Activated CD8-positive, alpha-beta memory T cell treated with anti-CD3 and anti-CD28 coated beads for 4 hours (primary cell): ENCODE measurements at regions not wholly inside any gene's neighbourhood (a gene's known extent, or its start where the extent isn't known, plus 50 kb on each side); places are given as distances from the start of the nearest gene placed in this dataset.

Experiments
- DNase-seq, 2 donors: peaks; one replicate each; pipeline ENCODE4 v3.0.0-alpha.2; 2020; ENCODE audit warnings: low read depth in 2 of 2

DNA sequence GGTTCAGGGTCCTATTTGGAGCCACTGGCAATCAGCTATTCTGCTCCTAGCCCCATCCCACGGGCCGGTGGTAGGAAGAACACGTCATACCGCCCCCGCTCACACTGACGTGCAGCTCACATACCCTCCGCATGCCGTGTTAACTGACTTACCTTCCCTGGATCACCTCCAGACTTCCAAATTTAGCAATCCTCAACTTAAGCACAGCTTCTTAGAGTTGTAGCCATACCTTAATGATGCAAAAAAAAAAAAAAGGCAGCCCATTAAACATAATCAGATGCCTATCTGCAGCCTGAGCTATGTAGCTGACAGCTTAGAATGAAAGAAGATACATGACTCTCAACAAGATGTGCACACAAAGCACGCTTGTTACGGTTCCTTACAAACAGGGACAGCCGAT lies 93.0 kb downstream of the IRX2 start:
- DNase-seq = no peak

DNA sequence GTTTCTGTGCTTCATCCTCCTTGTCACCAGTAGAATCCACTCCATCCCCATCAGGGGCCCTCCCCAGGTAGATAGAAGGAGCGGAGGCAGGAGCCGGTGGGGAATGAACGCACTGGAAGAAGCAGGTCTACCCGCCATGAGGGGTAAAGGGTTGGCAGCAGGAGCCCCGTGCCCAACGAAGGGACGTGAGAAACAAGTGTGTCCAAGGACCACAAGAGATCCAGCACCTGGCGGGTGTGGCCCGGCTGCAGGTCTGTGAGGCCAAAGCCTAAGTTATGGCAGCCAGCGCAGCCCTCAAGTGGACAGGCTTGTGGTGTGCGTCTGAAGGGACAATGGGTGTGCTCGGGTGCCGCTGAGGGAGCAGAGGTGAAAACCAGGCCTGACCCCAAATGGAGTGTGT lies 94.3 kb downstream of the IRX2 start:
- no peak for DNase-seq

DNA sequence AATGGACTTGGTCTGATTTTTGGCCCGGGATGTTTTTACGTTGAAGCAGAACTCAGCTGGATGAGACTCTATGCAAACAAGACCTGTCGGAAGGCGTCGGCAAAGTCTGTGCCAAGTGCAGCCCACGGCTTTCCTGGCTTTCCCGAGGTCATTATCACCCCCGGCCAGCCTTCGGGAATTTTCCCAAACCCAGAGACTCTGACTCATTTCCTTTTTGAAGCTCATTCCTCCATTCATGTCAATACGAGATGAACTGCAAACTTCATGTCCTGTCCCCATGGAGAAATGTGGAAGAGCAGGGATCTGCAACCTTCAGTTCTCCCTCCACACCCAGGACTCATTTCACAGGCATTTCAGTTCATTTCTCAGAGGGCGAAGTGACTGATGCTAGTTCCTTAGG lies 95.3 kb downstream of the IRX2 start:
- DNase-seq = no peak

DNA sequence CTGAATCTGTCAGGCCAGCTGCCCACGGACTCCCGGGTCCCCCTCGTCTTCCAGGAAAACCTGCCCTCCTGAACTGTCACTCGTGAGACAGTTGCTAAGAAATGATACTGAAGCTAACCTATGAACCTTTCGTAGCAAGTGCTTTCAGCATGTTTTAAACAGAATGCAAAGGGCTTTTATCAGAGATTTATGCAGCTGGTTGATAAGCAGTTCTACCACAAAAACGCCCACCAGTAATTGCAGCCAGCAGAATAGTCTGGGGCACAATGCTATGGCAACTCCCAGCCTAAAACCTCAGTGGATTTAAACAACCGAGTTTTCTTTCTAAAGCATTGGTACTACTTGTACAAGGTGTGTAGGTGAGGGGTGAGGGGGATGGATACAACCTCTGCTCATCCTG lies 97.5 kb downstream of the IRX2 start:
- no peak for DNase-seq

DNA sequence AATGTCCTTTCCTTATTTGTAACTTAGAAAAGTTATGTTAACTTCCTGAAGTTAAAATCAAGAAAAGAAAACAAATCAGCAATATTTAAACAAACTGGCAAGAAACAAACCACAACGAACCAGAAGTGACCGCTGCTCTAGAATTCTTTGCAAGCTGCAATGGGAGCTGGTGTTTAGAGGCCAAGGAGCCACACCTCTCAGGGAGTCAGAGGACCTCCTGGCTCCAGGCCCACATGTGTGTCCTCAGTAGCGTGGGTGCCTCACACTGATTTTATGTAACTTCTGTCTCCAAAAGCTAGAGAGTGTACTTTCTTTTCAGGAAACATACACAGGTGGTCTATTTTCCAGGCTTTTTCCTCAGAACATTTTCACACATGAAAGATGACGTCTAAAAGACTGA lies 100.4 kb downstream of the IRX2 start:
- no peak for DNase-seq

DNA sequence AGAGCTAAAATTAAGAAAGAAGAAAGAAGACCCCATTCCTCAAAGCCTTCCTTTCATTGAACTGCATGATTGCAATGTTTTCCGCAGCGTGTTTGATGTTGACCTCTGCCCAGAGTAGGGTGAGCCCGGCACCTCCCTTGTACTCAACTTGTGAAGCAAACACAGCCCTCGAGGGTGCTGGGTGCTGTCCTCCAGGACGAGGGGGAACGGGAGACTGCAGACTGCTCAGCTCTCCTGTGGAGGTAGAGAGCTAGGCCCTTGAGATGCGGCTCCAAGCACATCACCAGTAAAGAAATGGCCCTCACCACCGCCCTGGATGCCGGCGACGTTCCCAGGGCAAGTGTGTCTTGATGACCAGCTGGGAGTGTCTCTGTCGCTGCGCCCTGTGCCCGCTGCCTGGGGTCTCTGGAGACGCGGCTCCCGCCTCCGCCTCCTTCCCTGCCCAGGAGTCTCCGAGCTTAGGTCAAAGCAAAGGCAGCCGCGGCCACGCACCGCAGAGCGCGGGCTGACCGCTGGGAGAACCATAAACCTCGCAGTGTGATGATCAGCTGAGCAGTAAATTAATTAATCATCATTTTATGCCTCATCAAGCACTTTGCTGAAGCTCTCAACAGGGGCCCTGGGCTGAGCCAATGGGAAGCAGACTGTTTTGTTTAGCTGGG lies 108.7 kb downstream of the IRX2 start:
- no peak for DNase-seq

DNA sequence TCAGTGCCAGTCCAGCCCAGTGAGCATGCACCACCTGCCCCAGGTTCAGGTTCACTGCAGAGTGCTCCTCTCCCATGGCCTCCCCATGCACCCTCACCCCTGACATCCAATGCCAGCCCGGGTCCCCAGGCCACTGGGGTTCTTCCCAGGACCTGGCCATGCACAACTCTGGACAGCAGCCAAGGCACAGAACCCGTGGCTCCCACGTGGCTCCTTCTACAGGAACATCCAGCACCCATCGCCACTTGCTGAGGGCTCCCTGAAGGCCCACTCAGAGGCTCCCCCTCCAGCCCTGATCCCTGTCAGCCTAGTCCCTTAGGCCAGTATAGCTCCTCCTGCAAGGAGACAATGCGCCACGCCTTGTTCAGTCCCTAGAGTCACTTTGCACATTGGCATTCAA lies 110.8 kb downstream of the IRX2 start:
- DNase-seq = no peak

DNA sequence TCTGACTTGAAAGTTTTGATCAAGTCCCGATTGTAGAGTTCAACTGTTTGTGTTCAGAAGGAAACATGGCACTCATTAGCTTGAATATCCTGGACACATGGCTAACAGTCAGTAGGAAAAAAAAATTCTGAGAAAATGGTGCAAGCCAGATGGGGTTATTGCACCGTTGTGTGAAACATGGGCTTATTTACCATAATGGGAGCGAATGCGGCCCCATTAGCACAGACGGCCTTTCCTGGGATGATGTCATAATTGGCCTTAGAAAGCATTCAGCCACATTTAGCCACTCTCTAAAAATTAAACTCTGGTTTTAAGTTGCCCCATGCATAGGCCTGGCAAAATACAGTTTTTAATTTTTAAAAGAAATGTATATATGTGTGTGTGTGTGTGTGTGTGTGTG lies 112.1 kb downstream of the IRX2 start:
- DNase-seq = no peak

DNA sequence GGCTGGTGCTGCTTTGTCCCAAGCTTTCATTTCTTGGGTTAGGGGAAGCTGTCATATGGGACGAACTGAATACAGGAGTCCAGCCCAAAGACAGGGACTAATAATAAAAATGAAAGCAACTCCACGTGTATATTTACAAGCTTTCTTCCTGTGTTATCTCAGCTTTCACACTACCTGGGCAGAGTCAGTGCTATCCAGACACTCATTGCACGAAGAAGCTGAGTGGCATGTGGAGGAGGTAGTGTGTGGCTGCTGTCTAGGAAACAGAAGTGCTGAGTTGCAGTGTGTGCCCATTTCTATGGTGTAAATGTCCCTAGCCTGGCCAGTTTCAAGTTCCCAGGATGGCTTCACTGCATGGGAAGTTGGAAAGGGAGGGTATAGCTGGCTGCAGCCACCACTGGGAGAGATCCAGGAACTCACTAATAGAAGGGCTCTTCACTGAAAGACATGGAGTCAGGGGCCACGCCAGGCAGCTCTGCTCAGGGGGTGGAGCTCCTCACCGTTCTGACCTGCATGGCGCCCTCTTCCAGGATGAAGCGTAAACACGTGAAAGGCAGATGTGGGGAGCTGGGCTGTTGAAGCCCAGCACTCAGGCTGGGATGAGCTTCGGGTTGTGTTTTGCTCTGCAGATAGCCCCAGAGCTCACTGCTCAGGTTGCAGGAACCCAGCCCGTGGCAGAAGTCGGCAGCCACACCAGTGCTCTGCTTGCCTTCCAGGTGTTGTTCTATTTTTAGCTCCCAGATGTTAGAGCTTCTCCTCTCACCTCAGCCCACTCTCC lies 116.9 kb downstream of the IRX2 start:
- no peak for DNase-seq

DNA sequence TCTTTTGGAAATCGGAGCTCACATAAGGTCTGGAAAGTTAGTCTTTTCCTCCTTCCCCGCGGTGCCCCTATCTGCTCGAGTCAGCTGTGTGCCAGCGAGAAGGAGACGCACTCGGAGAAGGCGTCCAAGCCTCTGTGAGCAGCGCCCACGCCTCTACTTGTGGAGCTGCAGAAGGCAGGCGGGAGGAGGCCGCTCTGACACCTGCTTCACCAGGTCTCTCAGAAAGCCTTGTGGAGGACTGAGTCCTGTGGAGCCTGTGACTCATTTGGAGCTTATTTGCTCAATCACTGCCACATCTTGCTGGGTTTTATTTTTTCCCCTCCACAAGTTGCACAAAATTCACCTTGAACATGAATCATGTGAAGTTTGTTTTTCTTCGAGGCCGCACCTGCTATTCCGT lies 117.5 kb downstream of the IRX2 start:
- no peak for DNase-seq

DNA sequence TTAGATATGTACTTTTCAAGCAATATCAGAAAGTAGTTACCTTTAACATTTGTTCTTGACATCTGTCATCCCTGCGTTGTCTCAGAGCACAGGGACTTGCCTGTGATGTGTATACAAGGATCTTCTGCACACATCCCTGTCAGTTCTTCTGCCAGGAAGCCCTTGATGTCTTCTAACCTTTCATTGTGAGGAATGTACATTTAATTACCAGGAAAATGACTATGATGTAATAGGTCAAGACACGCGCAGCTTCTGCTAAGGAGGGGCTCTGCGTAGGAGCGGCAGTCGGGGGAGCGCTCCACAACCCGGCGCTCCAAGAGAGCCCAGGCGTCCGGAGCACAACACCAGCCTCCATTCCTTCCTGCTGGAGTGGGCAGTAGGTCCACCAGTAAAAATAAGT lies 119.7 kb downstream of the IRX2 start:
- DNase-seq = no peak

DNA sequence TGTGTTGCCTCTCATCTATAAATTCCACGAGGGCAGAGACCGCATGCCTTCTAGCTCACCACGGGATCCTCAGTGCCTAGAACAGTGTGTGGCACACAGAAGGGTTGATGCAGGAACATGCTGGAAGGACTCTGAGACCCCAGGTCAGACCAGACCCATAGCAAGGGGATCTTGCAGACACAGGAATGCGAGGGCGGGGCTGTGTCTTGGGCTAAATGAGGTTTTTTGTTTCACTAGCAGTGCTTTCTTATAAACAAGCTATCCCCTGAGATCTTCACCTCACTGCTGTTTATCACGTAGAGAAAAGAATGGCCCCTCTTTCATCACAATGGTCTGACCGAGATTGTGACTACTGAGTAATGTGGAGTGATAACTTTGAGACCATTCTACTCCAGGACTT lies 122.4 kb downstream of the IRX2 start:
- DNase-seq = no peak

DNA sequence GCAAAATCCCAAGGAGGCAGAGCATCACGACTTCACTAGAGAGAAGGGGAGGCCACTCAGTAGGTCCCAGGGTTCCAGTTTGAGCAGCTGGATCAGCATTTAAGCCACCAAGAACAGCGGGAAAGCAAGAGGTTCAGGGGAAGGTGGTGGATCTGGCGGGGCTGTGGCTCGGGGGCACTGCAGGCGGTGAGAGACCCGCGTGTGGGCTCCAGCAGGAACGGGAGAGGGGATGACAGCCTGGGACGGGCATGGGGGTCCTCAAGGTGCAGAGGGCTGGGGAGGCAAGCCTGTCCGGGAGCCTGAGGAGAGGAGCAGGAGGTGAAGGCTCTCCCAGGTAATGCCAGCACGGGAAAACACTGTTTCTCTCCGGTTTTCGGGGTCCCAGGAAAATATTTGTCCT lies 123.6 kb downstream of the IRX2 start:
- no peak for DNase-seq

DNA sequence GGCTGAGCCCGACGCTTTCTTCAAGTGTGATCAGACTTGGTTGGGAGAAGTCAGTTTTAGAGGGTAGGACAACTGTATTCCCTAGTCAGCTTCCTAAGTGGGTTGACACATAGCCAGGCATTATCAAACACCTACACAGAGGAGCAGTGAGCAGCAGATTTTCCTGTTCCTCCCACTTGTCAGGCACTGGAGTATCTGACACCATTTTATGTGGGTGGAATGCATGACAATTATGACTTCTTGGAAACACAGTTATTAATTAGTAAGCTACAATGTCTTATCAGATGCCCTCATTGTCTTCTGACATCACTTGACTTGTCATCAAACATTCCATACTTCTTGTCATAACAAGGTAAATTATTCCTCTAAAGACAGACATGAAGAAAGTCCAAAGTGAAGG lies 124.9 kb downstream of the IRX2 start:
- DNase-seq = no peak

DNA sequence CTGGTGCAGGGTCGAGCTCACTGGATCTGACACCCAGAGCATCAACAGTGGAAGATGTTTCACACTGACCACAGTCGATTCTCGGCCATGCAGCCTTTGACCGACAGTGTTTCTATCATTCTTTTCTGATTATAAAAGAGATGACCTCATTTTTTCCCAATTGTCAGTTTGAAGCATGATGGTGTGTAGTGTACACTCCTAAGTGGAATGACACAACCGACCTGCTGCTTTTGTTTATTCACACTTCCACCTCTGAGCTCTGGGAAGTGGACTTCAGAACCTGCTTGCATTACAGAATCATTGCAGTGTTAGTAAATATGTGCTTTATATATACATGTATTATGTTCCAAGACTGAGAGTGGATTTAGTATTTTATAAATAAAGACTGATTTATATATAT lies 128.6 kb downstream of the IRX2 start:
- no peak for DNase-seq

DNA sequence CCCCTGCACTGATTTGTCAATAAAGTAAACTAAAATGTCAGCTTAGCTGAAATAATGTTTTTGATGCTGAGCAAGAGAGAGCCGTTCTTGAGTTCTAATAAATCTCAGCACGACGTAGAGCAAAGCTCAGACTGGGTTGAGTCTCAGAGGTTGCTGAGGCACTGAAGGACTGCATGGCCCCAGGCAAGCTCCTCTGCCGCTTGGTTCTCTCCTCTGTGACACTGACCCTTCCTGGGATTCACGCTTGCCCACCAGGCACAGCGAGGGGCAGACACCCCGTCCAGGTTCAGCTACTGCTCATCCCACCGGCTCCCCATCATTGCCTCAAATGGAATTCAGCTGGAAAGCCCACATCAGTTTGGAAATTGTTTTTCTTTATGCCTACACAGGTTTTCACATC lies 129.8 kb downstream of the IRX2 start:
- DNase-seq = no peak

DNA sequence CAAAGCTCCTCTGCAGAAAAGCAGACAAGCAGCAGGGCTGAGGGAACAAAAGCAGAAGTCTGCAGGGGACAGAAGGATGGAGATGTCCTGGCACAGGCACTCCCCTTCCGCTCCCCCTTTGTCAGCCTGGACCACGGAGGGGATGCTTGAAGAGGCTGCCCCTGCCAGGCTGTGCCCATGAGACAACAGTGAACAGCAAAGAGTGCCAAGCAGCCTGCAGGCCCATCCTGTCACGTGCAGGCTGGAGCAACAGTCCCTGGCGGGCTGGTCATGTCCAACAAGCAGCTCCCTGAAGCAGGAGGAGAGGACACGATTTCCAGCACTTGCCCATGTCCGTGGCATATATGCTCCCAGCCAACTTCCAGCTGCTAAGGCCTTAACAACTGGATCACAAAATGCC lies 132.3 kb downstream of the IRX2 start:
- DNase-seq = no peak

DNA sequence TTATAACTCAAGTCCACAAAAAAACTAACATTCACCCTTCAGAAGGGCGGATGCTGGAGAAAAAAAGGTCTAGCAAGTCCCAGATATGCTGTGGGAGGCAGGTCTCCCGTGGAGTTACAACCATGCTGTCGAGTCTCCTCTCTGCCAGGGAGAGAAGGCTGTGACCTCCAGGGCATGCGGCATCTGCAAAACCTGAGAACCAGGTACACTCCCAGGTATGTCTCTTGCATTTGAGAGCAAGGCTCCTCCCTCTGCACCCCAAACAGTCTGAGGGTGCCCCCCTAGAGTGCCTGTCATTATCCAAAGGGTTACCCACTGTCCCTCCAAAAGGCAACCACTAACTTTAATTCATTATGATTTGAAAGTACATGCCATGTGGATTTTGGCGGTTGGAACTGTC lies 134.0 kb downstream of the IRX2 start:
- no peak for DNase-seq

DNA sequence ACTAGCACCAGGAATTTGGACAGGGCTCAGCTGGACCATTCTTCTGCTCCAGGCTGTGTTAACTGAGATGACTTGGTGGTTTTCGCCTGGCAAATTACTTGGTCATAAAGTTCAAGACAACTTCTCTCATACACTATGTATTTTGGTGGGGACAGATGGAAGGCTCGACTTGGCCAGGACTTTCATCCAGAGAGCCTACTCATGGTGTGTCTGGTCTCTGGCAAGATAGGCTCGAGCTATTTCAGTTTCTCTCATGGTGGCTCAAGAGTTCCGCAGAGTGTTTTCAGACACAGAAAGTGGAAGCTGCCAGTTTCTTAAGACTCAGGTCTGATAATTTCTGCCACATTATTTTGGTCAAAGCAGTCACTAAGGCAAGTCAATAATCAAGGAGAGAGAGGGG lies 135.6 kb downstream of the IRX2 start:
- no peak for DNase-seq

DNA sequence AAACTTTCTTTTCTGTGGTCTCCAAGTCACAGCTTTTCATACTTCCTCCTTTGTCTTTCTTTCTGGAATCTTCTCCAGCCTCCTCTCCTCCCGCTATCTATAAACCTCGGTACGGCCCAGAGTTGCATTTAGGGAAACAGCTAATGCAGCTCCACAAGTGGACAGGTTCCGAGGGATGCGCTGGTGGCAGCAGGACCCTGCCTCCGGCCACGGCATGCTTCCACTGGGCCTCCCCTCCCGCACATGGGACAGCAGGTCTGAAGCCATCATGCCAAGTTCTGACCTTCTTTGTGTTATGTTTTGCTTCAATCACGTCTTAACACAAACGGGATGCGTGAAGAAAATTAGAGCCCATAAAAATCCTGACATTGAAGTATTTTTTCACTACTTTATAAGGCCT lies 136.9 kb downstream of the IRX2 start:
- DNase-seq = no peak

DNA sequence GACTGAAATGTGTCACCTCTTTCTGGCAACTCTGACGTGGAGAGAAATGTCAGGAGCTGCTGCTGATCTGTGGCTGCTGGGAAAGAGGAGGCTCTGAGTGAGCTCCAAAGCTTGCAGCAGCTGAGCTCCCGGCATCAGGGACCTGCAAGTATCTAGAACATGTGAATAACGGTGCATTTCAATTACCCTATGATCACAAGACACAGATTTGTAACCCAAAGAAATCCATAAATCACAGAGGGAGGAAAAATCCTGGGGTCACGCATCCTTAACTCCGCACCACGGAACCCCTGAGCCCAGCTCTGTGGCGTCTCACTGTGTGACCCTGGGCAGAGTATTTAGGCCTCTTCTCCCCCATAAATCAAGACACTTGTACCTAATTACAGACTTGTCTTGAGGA lies 139.8 kb downstream of the IRX2 start:
- DNase-seq = no peak

DNA sequence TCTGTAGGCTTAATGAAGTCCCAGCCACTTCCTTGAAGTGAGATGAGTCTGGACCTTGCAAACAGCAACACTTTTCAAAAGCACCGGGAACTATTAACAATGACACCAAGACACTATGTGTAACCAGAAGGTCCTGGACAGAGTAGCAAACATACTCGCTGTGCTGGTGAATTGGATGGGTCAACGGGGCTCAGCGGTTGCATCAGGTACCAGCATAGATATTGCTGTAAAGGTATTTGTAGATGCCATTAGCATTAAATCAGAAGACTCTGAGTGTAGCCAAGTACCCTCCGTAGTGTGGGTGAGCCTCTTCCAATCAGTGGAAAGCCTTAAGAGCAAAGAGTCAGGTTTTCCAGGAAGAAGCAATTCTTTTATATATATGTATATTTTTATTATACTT lies 140.5 kb downstream of the IRX2 start:
- DNase-seq = no peak

DNA sequence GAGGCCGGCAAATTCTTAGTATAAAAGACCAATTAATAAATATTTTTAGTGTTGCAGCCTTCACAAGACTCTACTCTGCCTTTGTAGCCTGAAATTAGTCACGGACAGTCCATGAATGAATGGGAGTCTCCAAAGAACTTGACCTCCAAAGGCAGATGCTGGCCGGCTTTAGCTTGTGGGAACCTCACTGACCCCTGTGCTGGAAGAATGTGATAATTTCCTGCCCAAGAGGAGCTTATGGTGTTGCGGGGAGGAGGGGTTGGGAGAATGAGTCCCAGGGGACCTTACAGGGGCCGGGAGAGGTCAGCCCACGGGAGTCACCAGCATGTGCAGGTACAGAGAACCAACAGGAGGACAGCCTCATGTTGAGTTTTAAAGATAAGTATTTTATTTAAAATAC lies 143.1 kb downstream of the IRX2 start:
- no peak for DNase-seq

DNA sequence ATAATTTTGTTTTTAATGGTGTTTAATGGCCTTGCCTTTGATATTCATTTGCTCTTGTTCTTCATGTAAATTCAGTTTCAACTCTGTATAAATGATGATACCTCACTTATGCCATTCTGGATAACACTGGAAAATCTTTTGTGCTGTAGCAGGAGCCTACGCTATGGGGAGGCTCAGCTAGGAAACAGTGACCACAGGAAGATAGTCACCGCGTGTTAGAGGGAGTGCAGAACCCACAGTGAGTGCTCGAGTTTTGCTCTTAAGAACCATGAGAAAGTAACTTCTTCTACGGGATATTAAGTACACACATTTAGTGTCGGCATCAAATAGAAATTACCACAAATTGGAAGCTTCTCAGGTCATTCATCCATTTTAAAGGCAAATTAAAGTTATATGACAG lies 143.9 kb downstream of the IRX2 start:
- DNase-seq = no peak
